ENCODE measurements at regions not wholly inside any gene's neighbourhood (a gene's known extent, or its start where the extent isn't known, plus 50 kb on each side); places are given as distances from the start of the nearest gene placed in this dataset.

- DNase-seq (no peak), ATAC-seq (peak in 1 of 4 donors; percentile 21)
- 15 to 24% (median 17%) methylated on average over 34 to 44 of the region's 44 CpGs for WGBS, 4 donors
- intact Hi-C loops (cut with DNase I) = no loop called here
- no peak overlapping the region for H3K4me3 ChIP-seq
- H3K36me3 ChIP-seq = no peaks in the 10 kb centered on the region
- H3K27ac ChIP-seq = no peak overlapping the region
- peaks cover 14 to 94% (median 43%) of the 10 kb centered on the region in 9 donors for H3K27me3 ChIP-seq
- TF ChIP-seq, protein P1, sequence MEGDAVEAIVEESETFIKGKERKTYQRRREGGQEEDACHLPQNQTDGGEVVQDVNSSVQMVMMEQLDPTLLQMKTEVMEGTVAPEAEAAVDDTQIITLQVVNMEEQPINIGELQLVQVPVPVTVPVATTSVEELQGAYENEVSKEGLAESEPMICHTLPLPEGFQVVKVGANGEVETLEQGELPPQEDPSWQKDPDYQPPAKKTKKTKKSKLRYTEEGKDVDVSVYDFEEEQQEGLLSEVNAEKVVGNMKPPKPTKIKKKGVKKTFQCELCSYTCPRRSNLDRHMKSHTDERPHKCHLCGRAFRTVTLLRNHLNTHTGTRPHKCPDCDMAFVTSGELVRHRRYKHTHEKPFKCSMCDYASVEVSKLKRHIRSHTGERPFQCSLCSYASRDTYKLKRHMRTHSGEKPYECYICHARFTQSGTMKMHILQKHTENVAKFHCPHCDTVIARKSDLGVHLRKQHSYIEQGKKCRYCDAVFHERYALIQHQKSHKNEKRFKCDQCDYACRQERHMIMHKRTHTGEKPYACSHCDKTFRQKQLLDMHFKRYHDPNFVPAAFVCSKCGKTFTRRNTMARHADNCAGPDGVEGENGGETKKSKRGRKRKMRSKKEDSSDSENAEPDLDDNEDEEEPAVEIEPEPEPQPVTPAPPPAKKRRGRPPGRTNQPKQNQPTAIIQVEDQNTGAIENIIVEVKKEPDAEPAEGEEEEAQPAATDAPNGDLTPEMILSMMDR (IDR thresholded peaks at IDR 0.05) = no peak
- TF ChIP-seq POLR2A (IDR thresholded peaks at IDR 0.05) = no peak
- no peaks in the 10 kb centered on the region for H3K4me1 ChIP-seq
- no peaks in the 10 kb centered on the region for H3K9me3 ChIP-seq
Measured at GRCh38 chr10:100621360-100622205, 85.8 kb downstream of the HIF1AN start.

- WGBS, 4 donors = 74 to 91% (median 80%) methylated on average over 7 of the region's 7 CpGs
- ATAC-seq = no peak
- no peaks in the 10 kb centered on the region for H3K36me3 ChIP-seq
- no peaks in the 10 kb centered on the region for H3K9me3 ChIP-seq
- intact Hi-C loops (cut with DNase I) = no loop called here
- peaks cover 14 to 95% (median 43%) of the 10 kb centered on the region in 9 donors for H3K27me3 ChIP-seq
- TF ChIP-seq, protein P1 (IDR thresholded peaks at IDR 0.05) = no peak
- no peak for TF ChIP-seq POLR2A (IDR thresholded peaks at IDR 0.05)
- no peak overlapping the region for H3K27ac ChIP-seq
- no peaks in the 10 kb centered on the region for H3K4me1 ChIP-seq
- no peak overlapping the region for H3K4me3 ChIP-seq
- DNase-seq = no peak
Measured at GRCh38 chr10:100622946-100623345, 87.2 kb downstream of the HIF1AN start.

DNA sequence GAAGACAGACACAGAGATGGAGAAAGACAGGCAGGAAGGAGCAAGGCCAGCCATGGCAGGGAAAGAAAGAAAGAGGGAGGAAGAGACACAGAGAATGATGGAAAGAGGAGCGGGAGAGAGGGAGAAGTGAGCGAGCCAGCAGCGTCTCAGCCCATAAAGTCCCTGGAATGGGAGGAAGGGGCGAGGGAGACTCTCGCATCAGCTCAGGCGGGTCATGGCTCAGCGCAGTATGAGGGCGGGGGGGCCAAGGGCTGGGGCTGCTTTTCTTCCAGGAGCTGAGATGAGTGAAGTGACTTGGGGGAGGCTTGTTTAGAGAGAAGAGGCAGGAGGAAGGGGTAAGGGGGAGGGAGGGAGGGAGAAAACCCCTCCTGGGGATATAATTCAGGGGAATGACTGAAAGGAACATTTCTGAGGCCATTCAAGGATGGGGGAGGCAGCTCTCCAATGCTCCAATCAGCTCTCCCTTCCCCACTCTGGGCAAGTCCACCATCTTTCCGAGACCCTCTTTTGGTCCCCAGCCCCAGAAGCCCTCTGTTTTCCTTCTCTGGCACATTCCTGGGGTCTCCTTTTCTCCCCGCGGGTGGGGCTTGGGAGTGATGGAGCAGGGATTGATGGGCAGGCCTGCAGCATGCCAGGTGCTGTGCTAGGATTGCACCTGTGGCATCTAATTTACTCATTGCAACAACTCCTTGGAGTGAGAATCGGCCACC lies 87.9 kb downstream of the HIF1AN start:
- Histone ChIP-seq H3K36me3 (no peaks in the 10 kb centered on the region), H3K27me3 (peaks cover 14 to 97% (median 41%) of the 10 kb centered on the region in 9 donors), H3K9me3 (no peaks in the 10 kb centered on the region), H3K27ac (no peak overlapping the region), H3K4me3 (no peak overlapping the region), H3K4me1 (no peaks in the 10 kb centered on the region)
- ATAC-seq (no peak), DNase-seq (no peak)
- WGBS, 4 donors = 53 to 55% (median 53%) methylated on average over 12 of the region's 12 CpGs
- no peak for TF ChIP-seq POLR2A (IDR thresholded peaks at IDR 0.05)
- TF ChIP-seq, protein P1 (IDR thresholded peaks at IDR 0.05) = no peak
- intact Hi-C loops (cut with DNase I) = no loop called here

DNA sequence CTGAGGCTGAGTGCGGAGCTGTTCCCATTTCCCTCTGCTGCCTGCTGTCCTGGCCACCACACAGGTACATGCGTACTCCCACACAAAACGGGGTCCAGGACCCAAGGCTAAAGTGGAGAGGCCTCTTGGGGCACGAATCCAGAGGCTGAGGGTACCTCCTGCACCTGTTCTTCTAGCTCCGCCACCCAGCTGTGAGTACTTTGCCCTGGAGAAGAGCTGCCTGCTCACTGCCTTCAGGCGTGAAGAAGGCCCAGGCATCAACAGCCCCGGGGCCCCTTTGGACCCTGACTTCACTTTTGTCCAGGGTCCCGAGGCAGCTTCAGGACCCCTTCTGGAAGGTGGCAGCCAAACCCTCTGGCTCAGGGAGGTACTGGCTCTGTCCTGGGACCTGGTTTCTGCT lies 88.6 kb downstream of the HIF1AN start:
- peaks cover 14 to 96% (median 39%) of the 10 kb centered on the region in 9 donors for H3K27me3 ChIP-seq
- no peaks in the 10 kb centered on the region for H3K36me3 ChIP-seq
- no peak overlapping the region for H3K4me3 ChIP-seq
- no peak overlapping the region for H3K27ac ChIP-seq
- no peaks in the 10 kb centered on the region for H3K4me1 ChIP-seq
- no peak for DNase-seq
- no peak for ATAC-seq
- no peak for TF ChIP-seq POLR2A (IDR thresholded peaks at IDR 0.05)
- TF ChIP-seq, protein P1 (IDR thresholded peaks at IDR 0.05) = no peak
- no peaks in the 10 kb centered on the region for H3K9me3 ChIP-seq
- 71 to 84% (median 74%) methylated on average over 7 to 8 of the region's 8 CpGs for WGBS, 4 donors
- intact Hi-C loops (cut with DNase I) = no loop called here
